ENCODE measurements at regions not wholly inside any gene's neighbourhood (a gene's known extent, or its start where the extent isn't known, plus 50 kb on each side); places are given as distances from the start of the nearest gene placed in this dataset.

GRCh38 chr7:130891254-130892094 lies 157.5 kb upstream of the KLF14 start:
- peaks cover 10% of the 10 kb centered on the region for H3K36me3 ChIP-seq (ENCODE audit: control insufficient read depth, insufficient read depth, low read length)
- H3K4me3 ChIP-seq (ENCODE audit: low read depth, low read length) = no peak overlapping the region
- DNase-seq (ENCODE audit: low read depth) (peak; percentile 89), FAIRE-seq (no peak)
- H3K27me3 ChIP-seq (ENCODE audit: control insufficient read depth, insufficient read depth, low read length) = no peaks in the 10 kb centered on the region
- no peak for TF ChIP-seq CTCF (IDR thresholded peaks at IDR 0.05; ENCODE audit: insufficient read depth, low read length, severe bottlenecking)

- Histone ChIP-seq H3K4me3 (ENCODE audit: low read depth, low read length) (no peak overlapping the region), H3K36me3 (ENCODE audit: control insufficient read depth, insufficient read depth, low read length) (peaks cover 17% of the 10 kb centered on the region), H3K27me3 (ENCODE audit: control insufficient read depth, insufficient read depth, low read length) (no peaks in the 10 kb centered on the region)
- DNase-seq (ENCODE audit: low read depth) (no peak), FAIRE-seq (no peak)
- no peak for TF ChIP-seq CTCF (IDR thresholded peaks at IDR 0.05; ENCODE audit: insufficient read depth, low read length, severe bottlenecking)
Observed at GRCh38 chr7:130893441-130893894, 159.5 kb upstream of the KLF14 start.

GRCh38 chr7:130894146-130894908 lies 160.3 kb upstream of the KLF14 start:
- Histone ChIP-seq H3K27me3 (ENCODE audit: control insufficient read depth, insufficient read depth, low read length) (no peaks in the 10 kb centered on the region), H3K36me3 (ENCODE audit: control insufficient read depth, insufficient read depth, low read length) (peaks cover 17% of the 10 kb centered on the region), H3K4me3 (ENCODE audit: low read depth, low read length) (no peak overlapping the region)
- no peak for FAIRE-seq
- no peak for TF ChIP-seq CTCF (IDR thresholded peaks at IDR 0.05; ENCODE audit: insufficient read depth, low read length, severe bottlenecking)
- peak; percentile 55 for DNase-seq (ENCODE audit: low read depth)

DNA sequence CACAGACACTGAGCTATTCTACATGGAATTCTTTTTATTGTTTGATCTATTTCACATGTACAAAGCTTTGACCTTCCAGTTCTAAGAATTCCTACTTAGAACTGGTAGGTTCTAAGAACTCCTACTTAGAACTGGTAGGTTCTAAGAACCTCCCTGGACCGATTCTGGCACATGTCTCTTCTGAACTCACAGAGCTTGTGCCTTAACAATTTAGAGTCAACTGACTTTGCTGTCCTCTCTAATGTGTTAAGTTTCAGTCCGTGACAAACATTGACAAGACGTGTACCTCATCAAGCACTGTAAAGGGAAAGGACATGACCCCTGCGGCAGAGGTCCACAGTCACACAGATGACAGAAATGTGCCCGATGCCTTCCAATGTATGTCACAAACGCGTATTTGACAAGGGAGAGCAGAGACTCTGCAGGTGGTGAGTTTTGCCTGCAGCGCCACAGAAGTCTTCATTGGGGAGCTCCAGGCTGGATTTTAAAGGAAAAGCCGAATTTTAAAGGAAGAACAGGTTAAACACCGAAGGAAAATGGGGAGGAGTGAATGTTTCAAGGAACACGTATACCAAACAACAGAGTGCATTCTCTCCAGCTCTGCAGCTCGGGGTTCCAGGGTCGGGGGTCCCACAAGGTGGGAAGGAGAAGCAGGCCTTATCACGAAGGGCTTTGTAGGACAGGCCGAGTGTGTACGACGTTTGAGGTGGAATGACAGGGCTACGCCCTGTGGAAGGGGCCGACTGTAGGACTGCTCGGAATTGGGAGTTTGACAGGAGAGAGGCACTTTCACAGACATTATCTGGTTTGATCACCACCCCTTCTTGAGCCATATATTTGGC lies 161.1 kb upstream of the KLF14 start:
- H3K36me3 ChIP-seq (ENCODE audit: control insufficient read depth, insufficient read depth, low read length) = peaks cover 17% of the 10 kb centered on the region
- H3K4me3 ChIP-seq (ENCODE audit: low read depth, low read length) = no peak overlapping the region
- no peak for TF ChIP-seq CTCF (IDR thresholded peaks at IDR 0.05; ENCODE audit: insufficient read depth, low read length, severe bottlenecking)
- FAIRE-seq (no peak), DNase-seq (ENCODE audit: low read depth) (no peak)
- no peaks in the 10 kb centered on the region for H3K27me3 ChIP-seq (ENCODE audit: control insufficient read depth, insufficient read depth, low read length)

GRCh38 chr7:130896051-130896881 lies 162.3 kb upstream of the KLF14 start:
- Histone ChIP-seq H3K4me3 (ENCODE audit: low read depth, low read length) (no peak overlapping the region), H3K27me3 (ENCODE audit: control insufficient read depth, insufficient read depth, low read length) (no peaks in the 10 kb centered on the region), H3K36me3 (ENCODE audit: control insufficient read depth, insufficient read depth, low read length) (peaks cover 16% of the 10 kb centered on the region)
- DNase-seq (ENCODE audit: low read depth) (no peak), FAIRE-seq (no peak)
- peak; percentile 42 for TF ChIP-seq CTCF (IDR thresholded peaks at IDR 0.05; ENCODE audit: insufficient read depth, low read length, severe bottlenecking)

Measured in bronchial epithelial cell (primary cell).